ENCODE measurements at regions not wholly inside any gene's neighbourhood (a gene's known extent, or its start where the extent isn't known, plus 50 kb on each side); places are given as distances from the start of the nearest gene placed in this dataset.

DNA sequence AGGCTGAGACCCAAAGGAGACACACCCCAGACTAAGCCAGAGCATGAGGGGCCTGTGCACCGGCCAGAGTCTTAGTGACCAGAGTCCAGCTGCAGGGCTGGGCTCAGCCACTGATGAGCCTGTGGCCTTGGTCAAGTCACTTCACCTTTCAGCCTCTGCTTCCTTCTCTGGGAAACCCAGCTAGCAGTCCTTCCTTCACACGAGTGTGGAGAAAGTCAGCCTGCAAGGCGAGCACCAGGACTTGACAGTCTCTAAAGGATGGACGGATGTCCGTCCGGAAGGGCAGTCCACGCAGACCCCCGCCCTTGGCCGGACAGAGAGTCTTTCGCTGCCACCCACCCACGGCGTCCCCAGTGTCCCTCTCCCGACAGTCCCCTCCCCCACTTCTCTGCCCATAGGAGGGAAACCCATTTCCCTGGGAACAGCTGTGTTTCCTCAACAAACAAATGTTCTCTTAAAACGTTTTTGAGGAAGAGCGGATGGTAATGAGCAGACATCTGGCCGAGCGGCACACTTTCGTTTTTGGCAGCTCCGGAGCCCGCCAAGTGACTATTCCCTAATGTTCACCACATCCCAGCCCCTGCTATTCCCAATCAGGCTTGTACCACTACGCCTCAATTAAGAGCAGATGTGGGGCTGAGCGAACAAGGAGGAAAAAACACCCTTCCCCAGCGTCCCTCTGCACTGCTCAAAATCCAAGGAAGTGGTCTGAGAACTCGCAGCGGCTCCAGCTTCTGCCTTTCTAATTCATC, 129.1 kb upstream of the SMAD3 start:
- intact Hi-C loops (cut with DNase I; ENCODE audit: low total_unique reads) = no loop called here
- H3K4me3 ChIP-seq = peak overlapping the region in 7 of 8 donors; percentile 10 to 62 (median 27)
- no peak for DNase-seq

DNA sequence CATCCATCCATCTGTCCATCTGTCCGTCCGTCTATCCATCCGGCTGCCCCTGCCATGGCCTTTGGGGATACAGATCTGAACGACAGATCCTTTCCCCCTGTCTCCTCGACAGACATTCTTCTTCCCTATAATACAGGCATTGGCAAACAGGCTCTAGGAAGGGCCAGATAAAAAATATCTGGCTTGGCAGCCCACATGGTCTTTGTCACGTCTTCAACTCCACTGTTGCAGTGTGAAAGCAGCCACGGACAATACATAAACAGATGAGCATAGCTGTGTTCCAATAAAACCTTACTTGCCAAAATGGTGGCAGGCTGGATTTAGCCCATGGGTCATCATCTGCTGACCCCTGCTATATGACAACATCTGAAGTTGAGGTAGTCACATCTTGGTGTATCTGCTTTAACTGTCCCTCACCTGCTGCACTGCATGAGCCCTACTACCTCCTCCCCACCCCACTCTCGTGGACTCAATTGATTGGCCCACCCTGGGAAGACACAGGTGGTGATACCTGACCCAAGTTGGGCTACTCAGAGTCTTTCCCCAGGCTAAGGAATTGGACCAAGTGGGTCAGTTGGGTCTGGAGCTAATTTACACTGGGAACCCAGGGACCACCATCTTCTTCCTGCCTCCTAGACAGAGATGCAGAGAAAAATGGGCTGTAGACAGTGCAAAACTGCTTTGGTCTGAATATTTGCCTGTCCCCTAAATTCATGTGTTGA, 128.4 kb upstream of the SMAD3 start:
- Histone ChIP-seq H3K27ac (peak overlapping the region in 6 of 8 donors; percentile 23 to 72 (median 57)), H3K9me3 (peaks cover 0 to 38% (median 15%) of the 10 kb centered on the region in 8 donors), H3K4me3 (peak overlapping the region in 4 of 8 donors; percentile 17 to 62 (median 34)), H3K36me3 (no peaks in the 10 kb centered on the region), H3K27me3 (replicated peaks in 1 of 7) (no peaks in the 10 kb centered on the region), H3K4me1 (peaks cover 0 to 11% (median 6%) of the 10 kb centered on the region in 6 donors)
- 60 to 75% (median 66%) methylated on average over 8 of the region's 8 CpGs for WGBS, 5 donors
- TF ChIP-seq, protein P1, sequence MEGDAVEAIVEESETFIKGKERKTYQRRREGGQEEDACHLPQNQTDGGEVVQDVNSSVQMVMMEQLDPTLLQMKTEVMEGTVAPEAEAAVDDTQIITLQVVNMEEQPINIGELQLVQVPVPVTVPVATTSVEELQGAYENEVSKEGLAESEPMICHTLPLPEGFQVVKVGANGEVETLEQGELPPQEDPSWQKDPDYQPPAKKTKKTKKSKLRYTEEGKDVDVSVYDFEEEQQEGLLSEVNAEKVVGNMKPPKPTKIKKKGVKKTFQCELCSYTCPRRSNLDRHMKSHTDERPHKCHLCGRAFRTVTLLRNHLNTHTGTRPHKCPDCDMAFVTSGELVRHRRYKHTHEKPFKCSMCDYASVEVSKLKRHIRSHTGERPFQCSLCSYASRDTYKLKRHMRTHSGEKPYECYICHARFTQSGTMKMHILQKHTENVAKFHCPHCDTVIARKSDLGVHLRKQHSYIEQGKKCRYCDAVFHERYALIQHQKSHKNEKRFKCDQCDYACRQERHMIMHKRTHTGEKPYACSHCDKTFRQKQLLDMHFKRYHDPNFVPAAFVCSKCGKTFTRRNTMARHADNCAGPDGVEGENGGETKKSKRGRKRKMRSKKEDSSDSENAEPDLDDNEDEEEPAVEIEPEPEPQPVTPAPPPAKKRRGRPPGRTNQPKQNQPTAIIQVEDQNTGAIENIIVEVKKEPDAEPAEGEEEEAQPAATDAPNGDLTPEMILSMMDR (IDR thresholded peaks at IDR 0.05 in 8 of 11, conservative IDR thresholded peaks at IDR 0.05 in 3 of 11) = no peak
- TF ChIP-seq POLR2AphosphoS5 (IDR thresholded peaks at IDR 0.05) (no peak), POLR2A (IDR thresholded peaks at IDR 0.05) (no peak)
- no peak for DNase-seq
- intact Hi-C loops (cut with DNase I; ENCODE audit: low total_unique reads) = no loop called here

More for the DNA sequence above, 129.1 kb upstream of the SMAD3 start:
- Histone ChIP-seq H3K4me1 (peaks cover 0 to 18% (median 9%) of the 10 kb centered on the region in 6 donors), H3K27ac (peak overlapping the region in 6 of 8 donors; percentile 23 to 72 (median 57)), H3K27me3 (replicated peaks in 1 of 7) (no peaks in the 10 kb centered on the region), H3K9me3 (peaks cover 0 to 38% (median 15%) of the 10 kb centered on the region in 8 donors), H3K36me3 (no peaks in the 10 kb centered on the region)
- WGBS, 5 donors = 43 to 68% (median 58%) methylated on average over 19 to 25 of the region's 25 CpGs
- TF ChIP-seq POLR2AphosphoS5 (IDR thresholded peaks at IDR 0.05) = peak; percentile 27 to 63 (median 50)
- TF ChIP-seq POLR2A (IDR thresholded peaks at IDR 0.05) = no peak
- TF ChIP-seq, protein P1 (IDR thresholded peaks at IDR 0.05 in 8 of 11, conservative IDR thresholded peaks at IDR 0.05 in 3 of 11) = no peak

DNA sequence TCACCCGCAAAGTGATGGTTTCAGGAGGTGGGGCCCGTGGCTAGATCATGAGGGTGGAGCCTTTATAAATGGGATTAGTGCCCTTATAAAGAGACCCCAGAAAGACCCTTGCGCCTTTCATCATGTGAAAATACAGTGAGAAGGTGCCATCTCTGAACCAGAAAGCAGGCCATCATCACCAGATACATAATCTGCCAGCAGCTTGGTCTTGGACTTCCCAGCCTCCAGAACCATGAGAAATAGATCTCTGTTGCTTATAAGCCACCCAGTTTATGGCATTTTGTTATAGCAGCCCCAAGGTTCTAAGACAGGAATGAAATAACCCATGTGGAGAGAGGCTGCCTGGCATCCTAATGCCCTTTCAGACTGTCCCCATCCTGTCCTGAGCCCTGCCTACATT, 127.8 kb upstream of the SMAD3 start:
- Histone ChIP-seq H3K27ac (no peak overlapping the region), H3K4me3 (no peak overlapping the region), H3K4me1 (peaks cover 0 to 7% (median 6%) of the 10 kb centered on the region in 6 donors), H3K27me3 (replicated peaks in 1 of 7) (no peaks in the 10 kb centered on the region), H3K36me3 (no peaks in the 10 kb centered on the region), H3K9me3 (peaks cover 0 to 38% (median 15%) of the 10 kb centered on the region in 8 donors)
- 84 to 97% (median 93%) methylated on average over 3 of the region's 3 CpGs for WGBS, 5 donors
- DNase-seq = no peak
- intact Hi-C loops (cut with DNase I; ENCODE audit: low total_unique reads) = no loop called here
- TF ChIP-seq, protein P1 (IDR thresholded peaks at IDR 0.05 in 8 of 11, conservative IDR thresholded peaks at IDR 0.05 in 3 of 11) = no peak
- TF ChIP-seq POLR2AphosphoS5 (IDR thresholded peaks at IDR 0.05) = no peak
- TF ChIP-seq POLR2A (IDR thresholded peaks at IDR 0.05) = no peak

All from spleen (tissue), 11 donors.